SW 1271 (cell line): ENCODE measurements at regions not wholly inside any gene's neighbourhood (a gene's known extent, or its start where the extent isn't known, plus 50 kb on each side); places are given as distances from the start of the nearest gene placed in this dataset.

Source experiments
- DNase-seq, 2 experiments: peaks; one replicate each; lab custom pipeline; 2025; lab: John Stamatoyannopoulos, UW

- no peak for DNase-seq
Measured at GRCh38 chr21:38929652-38930051, 123.9 kb downstream of the ETS2 start.

- DNase-seq: no peak
Measured at GRCh38 chr21:38929142-38929541, 123.4 kb downstream of the ETS2 start.

- DNase-seq: no peak
Measured at GRCh38 chr21:38927776-38928175, 122.0 kb downstream of the ETS2 start.

- DNase-seq: no peak
Measured at GRCh38 chr21:38925923-38926322, 120.2 kb downstream of the ETS2 start.

GRCh38 chr21:38925478-38925877 is 119.7 kb downstream of the ETS2 start:
- DNase-seq: no peak

- no peak for DNase-seq
Measured at GRCh38 chr21:38924954-38925353, 119.2 kb downstream of the ETS2 start.

- no peak for DNase-seq
Measured at GRCh38 chr21:38923429-38923828, 117.7 kb downstream of the ETS2 start.

GRCh38 chr21:38922474-38923235 is 116.9 kb downstream of the ETS2 start:
- DNase-seq: no peak

GRCh38 chr21:38921511-38922251 is 116.0 kb downstream of the ETS2 start:
- DNase-seq: no peak

- no peak for DNase-seq
Measured at GRCh38 chr21:38920631-38921398, 115.1 kb downstream of the ETS2 start.

GRCh38 chr21:38918607-38919346 is 113.0 kb downstream of the ETS2 start:
- DNase-seq: no peak

- DNase-seq: no peak
Measured at GRCh38 chr21:38917043-38917774, 111.5 kb downstream of the ETS2 start.

- DNase-seq: no peak
Measured at GRCh38 chr21:38916214-38916964, 110.7 kb downstream of the ETS2 start.

- DNase-seq: no peak
Measured at GRCh38 chr21:38915546-38915945, 109.8 kb downstream of the ETS2 start.

- DNase-seq: no peak
Measured at GRCh38 chr21:38914528-38915293, 109.0 kb downstream of the ETS2 start.

- no peak for DNase-seq
Measured at GRCh38 chr21:38913893-38914527, 108.3 kb downstream of the ETS2 start.

GRCh38 chr21:38913120-38913892 is 107.6 kb downstream of the ETS2 start:
- no peak for DNase-seq

GRCh38 chr21:38912789-38913119 is 107.0 kb downstream of the ETS2 start:
- DNase-seq: no peak
